MM.1S (cell line): ENCODE measurements at regions not wholly inside any gene's neighbourhood (a gene's known extent, or its start where the extent isn't known, plus 50 kb on each side); places are given as distances from the start of the nearest gene placed in this dataset.

Experiments
- DNase-seq: peaks from one replicate; pipeline ENCODE4 v3.0.0-alpha.2; 2015
- H2AFZ ChIP-seq: fragments of 300-600 bp; sonication (generic); 2 replicates; pipeline ENCODE4 v1.6.0; 2016; ENCODE audit warnings: antibody characterized with exemption, low read length
- H3F3A ChIP-seq: fragments of 300-600 bp; sonication (generic); 2 replicates; pipeline ENCODE4 v1.6.1; 2016; ENCODE audit warnings: mild to moderate bottlenecking, antibody characterized with exemption, low read length, moderate library complexity, mixed read lengths; ENCODE audit not compliant: insufficient read depth
- H3K27ac ChIP-seq: fragments of 300-600 bp; sonication (generic); 2 replicates; pipeline ENCODE4 v1.5.1; 2016; ENCODE audit warnings: mild to moderate bottlenecking, low read length
- H3K27me3 ChIP-seq: fragments of 300-600 bp; sonication (generic); replicated peaks from 2 replicates; pipeline ENCODE4 v1.6.0; 2016; ENCODE audit warnings: low read length; ENCODE audit not compliant: insufficient read depth
- H3K36me3 ChIP-seq: fragments of 300-600 bp; sonication (generic); replicated peaks from 2 replicates; pipeline ENCODE4 v1.6.1; 2016; ENCODE audit warnings: mild to moderate bottlenecking, low read length, mixed read lengths; ENCODE audit not compliant: insufficient read depth
- H3K4me1 ChIP-seq: fragments of 300-600 bp; sonication (generic); 2 replicates; pipeline ENCODE4 v1.6.1; 2016; ENCODE audit warnings: low read length, mixed read lengths
- H3K4me2 ChIP-seq: fragments of 300-600 bp; sonication (generic); 2 replicates; pipeline ENCODE4 v1.6.0; 2016; ENCODE audit warnings: low read depth, low read length
- H3K4me3 ChIP-seq: fragments of 300-600 bp; sonication (generic); 2 replicates; pipeline ENCODE4 v1.5.1; 2016; ENCODE audit warnings: low read length, mixed read lengths
- H3K79me2 ChIP-seq: fragments of 300-600 bp; sonication (generic); 2 replicates; pipeline ENCODE4 v1.6.1; 2016; ENCODE audit warnings: mixed run types, low read length, mixed read lengths
- H3K9ac ChIP-seq: fragments of 300-600 bp; sonication (generic); 2 replicates; pipeline ENCODE4 v1.6.1; 2016; ENCODE audit warnings: low read length, mixed read lengths
- H3K9me2 ChIP-seq: fragments of 300-600 bp; sonication (generic); replicated peaks from 2 replicates; pipeline ENCODE4 v1.6.1; 2016; ENCODE audit warnings: mild to moderate bottlenecking, low read length, mixed read lengths; ENCODE audit not compliant: insufficient read depth
- H3K9me3 ChIP-seq: fragments of 300-600 bp; sonication (generic); replicated peaks from 2 replicates; pipeline ENCODE4 v1.6.1; 2016; ENCODE audit warnings: mild to moderate bottlenecking, low read length, mixed read lengths; ENCODE audit not compliant: insufficient read depth
- H4K20me1 ChIP-seq: fragments of 300-600 bp; sonication (generic); 2 replicates; pipeline ENCODE4 v1.6.1; 2016; ENCODE audit warnings: mild to moderate bottlenecking, low read length, moderate library complexity, mixed read lengths; ENCODE audit not compliant: insufficient read depth
- CTCF ChIP-seq: fragments of 300-600 bp; sonication (generic); IDR thresholded peaks from 2 replicates; pipeline ENCODE4 v1.5.1; 2016; ENCODE audit warnings: antibody characterized with exemption, low read length, mixed read lengths
- EZH2 ChIP-seq: fragments of 300-600 bp; sonication (generic); optimal IDR thresholded peaks from 2 replicates; pipeline ENCODE3; 2017; ENCODE audit warnings: low read depth, mild to moderate bottlenecking, antibody characterized with exemption, low read length, mixed read lengths
- EZH2phosphoT487 ChIP-seq: fragments of 300-600 bp; sonication (generic); IDR thresholded peaks from 2 replicates; pipeline ENCODE4 v1.6.1; 2018; ENCODE audit warnings: antibody characterized with exemption, low read length

DNA sequence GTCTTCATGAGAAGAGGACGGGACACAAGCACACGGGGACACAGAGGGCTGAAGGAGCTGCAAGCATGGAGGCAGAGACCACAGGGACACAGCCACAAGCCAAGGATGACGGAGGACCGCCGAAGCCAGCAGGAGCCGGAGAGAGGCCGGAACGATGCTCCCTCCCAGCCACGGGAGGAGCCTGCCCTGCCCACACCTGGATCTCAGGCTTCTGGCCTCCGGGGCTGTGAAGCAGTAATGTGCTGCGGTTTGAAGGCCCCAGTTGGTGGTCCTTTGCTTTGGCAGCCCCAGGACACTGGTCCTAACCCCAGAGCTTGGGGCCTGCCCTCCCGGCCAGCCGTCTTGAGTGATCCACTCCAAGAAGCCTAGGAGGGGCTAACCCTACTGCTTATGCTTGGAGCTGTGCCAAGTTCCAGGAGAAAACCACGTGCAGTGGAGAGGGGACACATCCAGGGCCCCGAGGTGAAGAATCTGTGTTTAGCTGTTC is 85.9 kb downstream of the HMX1 start:
- H3F3A ChIP-seq, result no peaks in the 10 kb centered on the region
- no peaks in the 10 kb centered on the region for H3K9me2 ChIP-seq
- H3K9ac ChIP-seq, result no peak overlapping the region
- H3K36me3 ChIP-seq, result no peaks in the 10 kb centered on the region
- no peak overlapping the region for H3K27ac ChIP-seq
- H3K79me2 ChIP-seq, result no peaks in the 10 kb centered on the region
- H2AFZ ChIP-seq, result no peak overlapping the region
- no peak overlapping the region for H3K4me3 ChIP-seq
- no peak overlapping the region for H3K4me2 ChIP-seq
- peaks cover 92% of the 10 kb centered on the region for H3K27me3 ChIP-seq
- no peaks in the 10 kb centered on the region for H3K9me3 ChIP-seq
- no peaks in the 10 kb centered on the region for H4K20me1 ChIP-seq
- TF ChIP-seq EZH2 (no peak), EZH2phosphoT487 (no peak), CTCF (no peak)
- no peaks in the 10 kb centered on the region for H3K4me1 ChIP-seq
- DNase-seq, result no peak

DNA sequence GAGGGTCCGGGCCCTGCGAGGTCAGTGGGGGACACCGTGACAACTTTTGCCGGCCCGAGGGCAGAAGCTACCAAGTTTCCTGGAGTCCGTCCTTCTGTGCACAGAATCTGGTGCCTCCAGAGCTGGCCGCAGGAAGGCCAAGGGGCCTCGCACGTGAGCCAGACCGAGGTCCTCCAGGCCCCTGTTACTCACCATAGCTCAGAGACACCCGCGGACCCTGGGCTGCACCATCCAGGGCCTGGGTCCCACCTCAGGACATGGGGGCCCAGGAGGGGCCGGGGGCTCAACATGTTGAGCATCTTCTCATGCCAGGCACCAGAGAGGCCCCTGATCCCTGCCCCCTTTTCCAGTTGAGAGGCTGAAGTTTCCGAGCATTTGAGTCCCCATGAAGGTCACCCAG is 87.9 kb downstream of the HMX1 start:
- Histone ChIP-seq H3K4me1 (no peaks in the 10 kb centered on the region), H3K27ac (no peak overlapping the region), H2AFZ (no peak overlapping the region)

DNA sequence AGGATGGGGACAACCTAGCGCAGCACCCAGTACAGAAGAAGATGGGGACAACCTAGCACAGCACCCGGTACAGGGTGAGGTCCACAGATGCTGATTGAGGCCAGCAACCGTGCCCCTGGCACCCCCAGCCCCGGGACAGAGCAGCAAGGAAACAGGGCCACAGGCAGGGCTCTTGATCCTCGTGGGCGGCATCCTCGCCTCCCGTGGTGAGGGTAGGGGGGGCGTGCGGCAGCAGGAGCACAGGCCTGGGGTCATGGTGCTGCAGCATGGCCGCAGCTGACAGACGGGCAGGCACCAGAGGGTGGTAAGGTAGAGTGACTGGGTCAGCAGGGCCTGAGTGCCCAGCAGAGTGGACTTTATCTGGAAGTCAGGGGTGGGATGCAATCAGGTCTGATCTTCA is 89.5 kb downstream of the HMX1 start:
- Histone ChIP-seq H3K4me1 (no peaks in the 10 kb centered on the region), H3K9ac (no peak overlapping the region), H3K4me2 (no peak overlapping the region), H4K20me1 (no peaks in the 10 kb centered on the region), H3K4me3 (no peak overlapping the region), H3F3A (no peaks in the 10 kb centered on the region), H3K36me3 (no peaks in the 10 kb centered on the region), H2AFZ (no peak overlapping the region), H3K27ac (no peak overlapping the region), H3K27me3 (peaks cover 81% of the 10 kb centered on the region), H3K9me2 (no peaks in the 10 kb centered on the region), H3K9me3 (no peaks in the 10 kb centered on the region), H3K79me2 (no peaks in the 10 kb centered on the region)
- no peak for DNase-seq
- no peak for TF ChIP-seq EZH2
- TF ChIP-seq CTCF, result no peak
- no peak for TF ChIP-seq EZH2phosphoT487

More for the DNA sequence above, 87.9 kb downstream of the HMX1 start:
- H3K79me2 ChIP-seq, result no peaks in the 10 kb centered on the region
- H3K4me2 ChIP-seq, result no peak overlapping the region
- no peak overlapping the region for H3K9ac ChIP-seq
- no peak for DNase-seq
- no peak overlapping the region for H3K4me3 ChIP-seq
- no peaks in the 10 kb centered on the region for H3K9me2 ChIP-seq
- H3F3A ChIP-seq, result no peaks in the 10 kb centered on the region
- no peaks in the 10 kb centered on the region for H4K20me1 ChIP-seq
- H3K9me3 ChIP-seq, result no peaks in the 10 kb centered on the region
- H3K36me3 ChIP-seq, result no peaks in the 10 kb centered on the region
- TF ChIP-seq CTCF (no peak), EZH2phosphoT487 (no peak), EZH2 (no peak)
- peaks cover 83% of the 10 kb centered on the region for H3K27me3 ChIP-seq
